ENCODE measurements at regions not wholly inside any gene's neighbourhood (a gene's known extent, or its start where the extent isn't known, plus 50 kb on each side); places are given as distances from the start of the nearest gene placed in this dataset.
"Not testable (repeated sequence)": the region's sequence is repeated elsewhere in the genome, so short reads cannot be mapped to it uniquely, and the experiment has no call there.

DNA sequence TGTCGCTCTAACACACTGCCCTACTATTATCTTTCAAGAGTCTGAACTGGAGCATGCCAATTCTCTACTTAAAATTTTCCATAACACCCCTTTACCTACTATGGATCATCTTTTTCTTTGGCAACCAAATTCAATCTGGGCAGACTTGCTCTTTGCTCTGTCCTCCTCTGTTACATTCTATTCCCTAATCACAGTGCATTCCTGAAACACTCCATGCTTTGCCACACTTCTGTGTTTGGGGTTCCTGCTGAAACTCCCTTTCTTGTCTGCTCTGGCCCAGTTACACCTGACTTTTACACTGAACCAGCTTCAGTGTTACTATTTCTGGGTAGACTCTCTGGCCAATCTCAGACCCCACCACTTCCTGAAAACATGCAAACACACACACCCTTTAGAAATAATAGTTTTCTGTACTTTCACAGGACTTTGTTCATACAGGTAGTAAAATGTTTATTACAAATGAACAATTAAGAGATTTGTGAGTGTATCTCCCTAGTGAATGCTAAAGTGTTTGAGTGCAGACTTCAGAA, 119.9 kb upstream of the DCC start:
- DNase-seq = no peak

DNA sequence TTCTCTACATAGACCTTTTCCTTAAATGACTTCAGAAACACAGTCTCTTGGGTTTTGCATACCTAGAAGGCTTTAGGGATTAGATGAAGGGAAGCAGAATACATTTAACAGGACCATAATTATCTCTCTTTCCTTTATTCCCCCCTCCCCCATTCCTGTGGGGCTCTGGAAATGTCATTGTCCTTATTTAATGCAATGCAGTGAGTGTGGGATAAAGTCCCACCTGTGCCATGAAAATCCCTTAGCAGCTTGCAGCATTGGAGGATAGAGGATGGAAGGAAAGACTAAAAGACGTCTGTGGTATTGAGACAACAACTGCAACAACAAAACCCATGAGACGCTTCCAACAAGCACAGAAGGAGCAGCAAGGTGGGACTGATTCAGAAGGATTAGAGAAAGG, 117.8 kb upstream of the DCC start:
- no peak for DNase-seq

DNA sequence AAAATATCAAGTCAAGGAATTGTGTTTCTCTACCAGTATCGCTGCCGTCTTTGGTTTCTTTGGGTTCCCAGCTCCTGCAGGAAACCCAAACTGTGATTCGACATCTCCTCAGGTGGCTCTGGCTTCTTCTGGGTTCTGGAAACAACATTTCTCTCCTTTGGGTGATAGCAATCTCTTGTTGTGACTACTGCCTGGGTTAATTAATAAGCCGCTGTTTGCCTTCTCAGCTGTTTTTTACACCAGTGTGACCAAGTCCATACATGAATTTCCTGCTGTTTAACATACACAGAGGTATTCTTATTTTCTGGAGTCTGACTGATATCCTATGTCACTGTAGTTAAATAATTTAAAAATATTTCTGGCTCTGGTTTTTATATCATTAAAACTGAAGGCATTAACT, 112.5 kb upstream of the DCC start:
- DNase-seq = no peak

GRCh38 chr18:52228166-52228565, 111.8 kb upstream of the DCC start:
- no peak for DNase-seq

- no peak for DNase-seq
Measured at GRCh38 chr18:52236131-52236530, 103.9 kb upstream of the DCC start.

GRCh38 chr18:52237551-52237950, 102.4 kb upstream of the DCC start:
- DNase-seq = no peak

- no peak for DNase-seq
Measured at GRCh38 chr18:52242711-52243110, 97.3 kb upstream of the DCC start.

DNA sequence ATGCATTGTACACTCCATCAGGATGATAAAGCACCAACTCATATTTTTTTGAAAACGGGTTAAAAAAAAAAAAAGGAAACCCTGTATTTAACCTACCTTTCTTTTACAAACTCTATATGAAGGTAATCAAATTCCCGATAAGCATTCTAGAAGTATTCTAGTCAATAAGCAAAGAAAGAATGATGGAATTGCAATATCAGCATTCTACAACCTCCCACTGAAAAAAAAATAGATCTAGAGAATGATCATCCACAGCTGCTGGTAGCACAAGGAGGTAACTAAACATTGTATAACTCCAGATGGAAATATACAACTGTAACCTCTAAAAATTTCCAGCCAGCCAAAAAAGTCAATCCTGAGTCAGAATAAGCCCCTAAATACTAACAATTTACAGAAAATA, 95.3 kb upstream of the DCC start:
- DNase-seq = no peak

GRCh38 chr18:52254367-52254766, 85.6 kb upstream of the DCC start:
- DNase-seq = no peak

DNA sequence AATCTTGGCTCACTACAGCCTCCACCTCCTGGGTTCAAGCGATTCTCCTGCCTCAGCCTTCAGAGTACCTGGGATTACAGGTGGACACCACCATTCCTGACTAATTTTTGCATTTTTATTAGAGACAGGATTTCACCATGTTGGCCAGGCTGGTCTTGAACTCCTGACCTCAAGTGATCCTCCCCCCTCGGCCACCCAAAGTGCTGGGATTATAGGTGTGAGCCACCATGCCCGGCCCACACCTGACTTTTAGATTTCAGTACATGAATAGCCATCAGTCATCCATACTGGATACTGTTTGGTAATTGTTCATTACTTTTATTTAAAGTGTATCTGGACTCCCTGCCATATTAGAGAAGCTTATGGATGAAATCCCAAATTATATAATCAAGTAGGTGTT, 82.6 kb upstream of the DCC start:
- not testable (repeated sequence) for DNase-seq

GRCh38 chr18:52275817-52276216, 64.2 kb upstream of the DCC start:
- DNase-seq = no peak

DNA sequence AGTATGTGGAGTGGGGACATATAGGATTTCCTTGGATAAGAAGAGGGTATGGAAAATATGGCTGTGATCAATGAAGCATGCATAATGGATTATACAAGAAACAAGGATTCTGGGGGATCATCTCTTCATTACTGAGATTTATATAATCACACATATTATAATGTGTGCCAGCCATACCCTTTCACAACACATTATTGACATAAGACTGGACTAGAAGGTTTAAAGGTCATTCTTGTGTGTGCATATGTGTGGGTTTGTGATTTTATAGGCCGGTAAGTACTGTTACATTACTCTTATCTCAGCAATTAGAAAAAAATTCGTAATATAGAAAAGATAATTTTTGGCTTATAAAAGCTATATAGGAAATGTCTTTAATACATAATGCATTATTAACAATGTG, 62.2 kb upstream of the DCC start:
- DNase-seq = no peak

GRCh38 chr18:52278191-52278590, 61.8 kb upstream of the DCC start:
- no peak for DNase-seq

DNA sequence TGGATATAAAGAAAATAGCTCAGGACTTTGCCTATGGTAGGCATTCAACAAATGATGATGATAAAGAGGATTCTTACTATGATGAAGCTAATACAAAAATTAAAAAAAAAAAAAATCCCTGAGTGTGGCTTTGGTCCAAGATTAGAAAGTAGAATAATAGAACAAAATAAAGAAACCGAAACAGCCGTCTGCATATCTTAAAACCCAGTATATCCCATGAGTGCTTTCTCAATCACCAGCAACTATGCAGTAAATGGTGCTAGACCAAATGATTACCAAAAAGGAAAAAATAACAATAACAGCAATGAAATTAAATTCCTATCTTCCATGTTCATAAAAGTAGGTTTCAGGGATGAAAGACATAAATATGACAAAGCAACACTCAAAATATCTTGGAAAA, 59.3 kb upstream of the DCC start:
- DNase-seq = no peak

- DNase-seq = no peak
Measured at GRCh38 chr18:52283927-52284326, 56.1 kb upstream of the DCC start.

- no peak for DNase-seq
Measured at GRCh38 chr18:52286675-52287074, 53.3 kb upstream of the DCC start.

DNA sequence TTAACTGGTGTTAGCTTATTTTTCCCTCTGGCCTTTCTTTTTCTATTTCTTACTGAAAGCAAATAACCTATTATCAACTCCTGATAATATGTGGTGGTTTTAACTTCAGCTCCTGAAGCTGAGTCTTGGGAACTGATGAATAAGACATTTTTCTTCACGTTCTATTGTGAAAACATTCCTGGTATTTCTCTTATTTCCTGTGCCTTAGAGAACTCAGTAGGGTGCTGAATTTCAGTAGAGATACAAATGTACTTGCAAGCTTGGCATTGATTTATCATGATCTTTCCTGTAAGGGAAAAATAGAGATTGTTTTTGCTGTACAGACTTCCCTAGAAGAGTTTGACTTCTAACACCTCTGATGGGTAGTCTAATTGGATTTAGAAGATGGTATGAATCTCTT, 52.8 kb upstream of the DCC start:
- no peak for DNase-seq

DNA sequence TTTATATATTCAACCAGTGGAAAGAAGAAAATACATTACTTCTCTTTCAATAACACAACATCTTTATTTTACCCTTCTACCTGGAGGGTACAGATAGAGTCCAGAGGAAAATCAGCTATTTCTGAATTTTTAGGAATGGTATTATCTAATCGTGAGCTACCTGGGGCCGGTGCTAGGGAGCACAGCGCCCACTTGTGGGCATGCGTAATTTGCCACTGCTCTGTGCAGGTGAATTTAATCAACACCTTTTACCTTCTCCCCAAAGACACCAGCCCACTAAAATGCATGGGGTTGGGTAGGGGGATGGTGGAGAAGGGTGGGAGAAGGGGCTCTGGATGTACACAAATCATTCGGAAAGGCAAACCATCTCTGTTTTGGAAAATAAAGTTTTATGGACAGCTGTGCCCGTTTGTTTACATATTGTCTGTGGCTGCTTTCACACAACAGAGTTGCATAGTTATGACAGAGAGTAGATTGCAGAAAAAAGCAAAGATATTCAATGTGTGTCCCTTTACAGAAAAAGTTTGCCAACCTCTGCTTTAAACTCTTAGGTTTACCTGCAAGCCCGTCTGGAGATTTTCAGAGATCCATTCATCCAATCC, 51.5 kb upstream of the DCC start:
- DNase-seq = no peak

DNA sequence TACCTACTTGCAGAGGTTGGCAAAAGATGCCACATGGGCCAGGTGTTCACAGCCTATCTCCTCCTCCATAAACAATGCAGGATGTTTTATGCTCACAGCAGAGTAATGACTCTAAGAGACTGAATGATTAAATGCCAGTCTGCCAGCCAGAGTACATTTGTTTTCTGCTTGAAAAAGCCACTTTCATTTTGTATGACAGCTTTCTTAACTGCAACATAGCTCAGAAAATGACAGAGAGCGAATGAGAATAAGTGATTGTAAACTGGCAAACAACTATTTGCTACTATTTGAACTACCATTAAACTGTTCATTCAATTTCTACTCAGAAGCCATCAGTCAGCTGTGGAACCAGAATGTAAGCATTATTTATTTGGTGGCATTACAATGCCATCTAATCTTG, 50.6 kb upstream of the DCC start:
- no peak for DNase-seq
